ENCODE measurements at regions not wholly inside any gene's neighbourhood (a gene's known extent, or its start where the extent isn't known, plus 50 kb on each side); places are given as distances from the start of the nearest gene placed in this dataset.

GRCh38 chr3:25153561-25153960 is 274.5 kb upstream of the RARB start (continued):
- no peak for TF ChIP-seq CHD7 (IDR thresholded peaks at IDR 0.05; ENCODE audit: insufficient replicate concordance, low read length)
- TF ChIP-seq TCF12 (IDR thresholded peaks at IDR 0.05; ENCODE audit: low read depth, low read length) = no peak
- no peak for TF ChIP-seq EP300 (IDR thresholded peaks at IDR 0.05; ENCODE audit: borderline replicate concordance in 1 of 2, low read depth in 2 of 2, low read length in 2 of 2)
- no peak for TF ChIP-seq CHD1 (IDR thresholded peaks at IDR 0.05; ENCODE audit: low read depth, low read length)
- TF ChIP-seq CBX8 (IDR thresholded peaks at IDR 0.05; ENCODE audit: borderline replicate concordance, low read depth, low read length) = no peak
- TF ChIP-seq SIX5 (IDR thresholded peaks at IDR 0.05; ENCODE audit: low read depth, low read length) = no peak
- no peak for TF ChIP-seq HDAC6 (IDR thresholded peaks at IDR 0.05; ENCODE audit: low read depth, low read length)
- no peak for TF ChIP-seq RNF2 (IDR thresholded peaks at IDR 0.05; ENCODE audit: borderline replicate concordance, low read depth, low read length, missing control alignments, poor library complexity, severe bottlenecking)
- no peak for TF ChIP-seq ATF3 (IDR thresholded peaks at IDR 0.05; ENCODE audit: insufficient read depth, low read depth, low read length)
- TF ChIP-seq SUZ12 (IDR thresholded peaks at IDR 0.05; ENCODE audit: low read length) = no peak
- no peak for TF ChIP-seq KDM5A (IDR thresholded peaks at IDR 0.05; ENCODE audit: low read length)

Measured in H1 (cell line).